H1 (cell line): ENCODE measurements at regions not wholly inside any gene's neighbourhood (a gene's known extent, or its start where the extent isn't known, plus 50 kb on each side); places are given as distances from the start of the nearest gene placed in this dataset.

Experiments
- CBX5 ChIP-seq: fragments of 300-800, 300-1000 bp; sonication (generic); IDR thresholded peaks from 2 replicates; pipeline ENCODE4 v1.7.1; 2016; ENCODE audit warnings: antibody characterized with exemption, low read length, low read depth
- EP300 ChIP-seq, 2 experiments: IDR thresholded peaks; 1 replicate in 1 of 2; 2 replicates in 1 of 2; pipeline ENCODE4 v1.6.1; 2011 to 2012; ENCODE audit warnings: low read depth in 2 of 2, low read length in 2 of 2, mild to moderate bottlenecking in 2 of 2, borderline replicate concordance in 1 of 2, inconsistent platforms in 1 of 2, moderate library complexity in 1 of 2
- KDM1A ChIP-seq: fragments of 200-600, 300-600 bp; sonication (generic); IDR thresholded peaks from 2 replicates; pipeline ENCODE4 v1.7.1; 2016; ENCODE audit warnings: mild to moderate bottlenecking, low read length, borderline replicate concordance
- MAFK ChIP-seq: IDR thresholded peaks from 2 replicates; pipeline ENCODE4 v1.6.1; 2012; ENCODE audit warnings: low read depth, mild to moderate bottlenecking, improper control_type of control experiment, low read length
- POLR2A ChIP-seq, 2 experiments: IDR thresholded peaks; 1 replicate in 1 of 2; 2 replicates in 1 of 2; pipeline ENCODE4 v1.6.1; 2011; ENCODE audit warnings: low read depth in 2 of 2, low read length in 2 of 2, mild to moderate bottlenecking in 2 of 2; ENCODE audit errors: control extremely low read depth in 1 of 2
- RBBP5 ChIP-seq: IDR thresholded peaks from 2 replicates; pipeline ENCODE4 v1.7.1; 2012; ENCODE audit warnings: low read depth, mild to moderate bottlenecking, inconsistent platforms, low read length, moderate library complexity, borderline replicate concordance
- SIN3A ChIP-seq, 2 experiments: IDR thresholded peaks in 1 of 2; conservative IDR thresholded peaks in 1 of 2; 2 replicates each; pipeline ENCODE4 v1.6.1; 2011 to 2012; ENCODE audit warnings: low read length in 2 of 2, improper control_type of control experiment in 1 of 2, low read depth in 1 of 2, mild to moderate bottlenecking in 1 of 2
- TEAD4 ChIP-seq: IDR thresholded peaks from 2 replicates; pipeline ENCODE4 v1.6.1; 2012; ENCODE audit warnings: low read depth, low read length, inconsistent platforms, mixed read lengths
- TF ChIP-seq, protein P1 (sequence below): IDR thresholded peaks from 2 replicates; pipeline ENCODE4 v1.6.1; 2012; ENCODE audit warnings: inconsistent platforms
- TF ChIP-seq, protein P2 (sequence below), 3 experiments: IDR thresholded peaks; 1 replicate in 2 of 3; 2 replicates in 1 of 3; pipeline versions ENCODE4 v1.5.1 to v1.6.1; 2011; ENCODE audit warnings: low read length in 3 of 3, mild to moderate bottlenecking in 3 of 3, inconsistent platforms in 2 of 3, low read depth in 1 of 3, moderate library complexity in 1 of 3; ENCODE audit not compliant: insufficient read depth in 1 of 3; ENCODE audit errors: control extremely low read depth in 1 of 3

DNA sequence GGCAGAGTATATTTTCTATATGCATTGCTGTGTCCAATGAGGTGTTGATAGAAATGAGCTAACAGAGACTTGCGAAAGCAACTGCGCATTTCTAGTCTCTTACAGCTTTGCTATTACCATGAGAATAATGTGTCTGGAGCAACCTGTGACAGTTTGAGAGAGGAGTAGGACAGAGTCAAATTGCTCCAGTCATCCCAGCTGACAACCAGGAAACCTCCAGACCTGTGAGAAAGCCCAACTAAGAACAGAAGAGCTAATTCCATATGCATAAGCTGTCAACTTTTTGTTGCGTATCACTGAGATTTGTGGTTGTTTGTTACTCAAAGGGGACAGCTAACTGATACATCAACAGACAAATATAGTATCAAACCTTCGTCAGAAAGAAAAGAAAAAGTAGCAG is 354.1 kb upstream of the LRRC7 start:
- TF ChIP-seq CBX5 (no peak), RBBP5 (no peak), KDM1A (no peak), POLR2A (IDR thresholded peaks at IDR 0.05; ENCODE audit: control extremely low read depth in 1 of 2, low read depth in 2 of 2, low read length in 2 of 2) (no peak), SIN3A (conservative IDR thresholded peaks at IDR 0.05 in 1 of 2, IDR thresholded peaks at IDR 0.05 in 1 of 2; ENCODE audit: low read depth in 1 of 2, low read length in 2 of 2) (no peak), MAFK (no peak), EP300 (IDR thresholded peaks at IDR 0.05; ENCODE audit: borderline replicate concordance in 1 of 2, low read depth in 2 of 2, low read length in 2 of 2) (no peak), TEAD4 (no peak)
- TF ChIP-seq, protein P1, sequence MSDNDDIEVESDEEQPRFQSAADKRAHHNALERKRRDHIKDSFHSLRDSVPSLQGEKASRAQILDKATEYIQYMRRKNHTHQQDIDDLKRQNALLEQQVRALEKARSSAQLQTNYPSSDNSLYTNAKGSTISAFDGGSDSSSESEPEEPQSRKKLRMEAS: no peak
- TF ChIP-seq, protein P2, sequence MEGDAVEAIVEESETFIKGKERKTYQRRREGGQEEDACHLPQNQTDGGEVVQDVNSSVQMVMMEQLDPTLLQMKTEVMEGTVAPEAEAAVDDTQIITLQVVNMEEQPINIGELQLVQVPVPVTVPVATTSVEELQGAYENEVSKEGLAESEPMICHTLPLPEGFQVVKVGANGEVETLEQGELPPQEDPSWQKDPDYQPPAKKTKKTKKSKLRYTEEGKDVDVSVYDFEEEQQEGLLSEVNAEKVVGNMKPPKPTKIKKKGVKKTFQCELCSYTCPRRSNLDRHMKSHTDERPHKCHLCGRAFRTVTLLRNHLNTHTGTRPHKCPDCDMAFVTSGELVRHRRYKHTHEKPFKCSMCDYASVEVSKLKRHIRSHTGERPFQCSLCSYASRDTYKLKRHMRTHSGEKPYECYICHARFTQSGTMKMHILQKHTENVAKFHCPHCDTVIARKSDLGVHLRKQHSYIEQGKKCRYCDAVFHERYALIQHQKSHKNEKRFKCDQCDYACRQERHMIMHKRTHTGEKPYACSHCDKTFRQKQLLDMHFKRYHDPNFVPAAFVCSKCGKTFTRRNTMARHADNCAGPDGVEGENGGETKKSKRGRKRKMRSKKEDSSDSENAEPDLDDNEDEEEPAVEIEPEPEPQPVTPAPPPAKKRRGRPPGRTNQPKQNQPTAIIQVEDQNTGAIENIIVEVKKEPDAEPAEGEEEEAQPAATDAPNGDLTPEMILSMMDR (IDR thresholded peaks at IDR 0.05; ENCODE audit: control extremely low read depth in 1 of 3, insufficient read depth in 1 of 3, low read depth in 1 of 3, low read length in 3 of 3): no peak
